Endothelial cell of umbilical vein (primary cell): ENCODE measurements at regions not wholly inside any gene's neighbourhood (a gene's known extent, or its start where the extent isn't known, plus 50 kb on each side); places are given as distances from the start of the nearest gene placed in this dataset.

Experiments used
- CTCF ChIP-seq, 2 donors: IDR thresholded peaks; 1 replicate in 1 of 2; 2 replicates in 1 of 2; pipeline ENCODE4 v1.5.1; 2011; ENCODE audit warnings: low read length in 2 of 2, mild to moderate bottlenecking in 2 of 2, moderate library complexity in 2 of 2, control low read depth in 1 of 2, inconsistent platforms in 1 of 2, low read depth in 1 of 2; ENCODE audit not compliant: insufficient read depth in 1 of 2; ENCODE audit errors: extremely low read depth in 1 of 2
- POLR2AphosphoS5 ChIP-seq: IDR thresholded peaks from 2 replicates; pipeline ENCODE4 v1.6.1; 2012; ENCODE audit warnings: low read depth, mild to moderate bottlenecking, control low read depth, low read length, moderate library complexity; ENCODE audit not compliant: insufficient read depth

- TF ChIP-seq CTCF (IDR thresholded peaks at IDR 0.05; ENCODE audit: extremely low read depth in 1 of 2, insufficient read depth in 1 of 2, low read depth in 1 of 2, low read length in 2 of 2), result no peak
- TF ChIP-seq POLR2AphosphoS5, result no peak
Measured at GRCh38 chrX:69264158-69264581, 98.9 kb upstream of the PJA1 start.
